ENCODE measurements at regions not wholly inside any gene's neighbourhood (a gene's known extent, or its start where the extent isn't known, plus 50 kb on each side); places are given as distances from the start of the nearest gene placed in this dataset.

DNA sequence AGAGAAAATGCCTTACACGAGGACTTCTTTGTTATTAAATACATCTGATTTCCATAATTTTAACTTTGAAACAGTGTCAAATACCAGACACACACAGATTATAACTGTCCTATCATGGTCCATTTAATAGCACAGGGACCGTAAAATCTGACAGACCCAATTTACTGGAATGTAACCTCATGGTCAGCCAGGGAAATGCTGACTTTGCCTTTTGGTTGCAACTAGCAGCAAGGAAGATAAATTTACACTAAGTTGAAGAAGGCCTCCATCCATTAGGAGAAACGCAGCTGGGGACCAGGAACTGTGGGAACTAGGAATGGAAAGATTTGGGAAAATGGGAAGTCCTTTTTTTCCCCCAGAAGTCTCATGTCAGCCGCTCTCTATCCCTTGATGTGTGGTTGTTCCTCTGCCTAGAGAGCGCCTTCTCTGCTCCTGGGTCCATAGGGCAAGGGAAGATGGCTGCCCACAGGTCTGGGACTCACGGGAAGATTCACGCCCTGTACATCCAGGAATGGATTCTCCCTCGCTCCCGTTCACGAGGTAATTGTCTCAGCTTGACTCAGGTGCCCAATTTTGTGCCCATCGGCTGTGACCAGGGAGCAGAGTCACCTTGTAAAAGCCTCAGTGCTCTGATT is 74.6 kb upstream of the L3MBTL3 start:
- H3K27me3 ChIP-seq = peaks cover 0 to 3% (median 0%) of the 10 kb centered on the region in 4 donors
- intact Hi-C loops (cut with DNase I) = no loop called here
- DNase-seq = no peak

DNA sequence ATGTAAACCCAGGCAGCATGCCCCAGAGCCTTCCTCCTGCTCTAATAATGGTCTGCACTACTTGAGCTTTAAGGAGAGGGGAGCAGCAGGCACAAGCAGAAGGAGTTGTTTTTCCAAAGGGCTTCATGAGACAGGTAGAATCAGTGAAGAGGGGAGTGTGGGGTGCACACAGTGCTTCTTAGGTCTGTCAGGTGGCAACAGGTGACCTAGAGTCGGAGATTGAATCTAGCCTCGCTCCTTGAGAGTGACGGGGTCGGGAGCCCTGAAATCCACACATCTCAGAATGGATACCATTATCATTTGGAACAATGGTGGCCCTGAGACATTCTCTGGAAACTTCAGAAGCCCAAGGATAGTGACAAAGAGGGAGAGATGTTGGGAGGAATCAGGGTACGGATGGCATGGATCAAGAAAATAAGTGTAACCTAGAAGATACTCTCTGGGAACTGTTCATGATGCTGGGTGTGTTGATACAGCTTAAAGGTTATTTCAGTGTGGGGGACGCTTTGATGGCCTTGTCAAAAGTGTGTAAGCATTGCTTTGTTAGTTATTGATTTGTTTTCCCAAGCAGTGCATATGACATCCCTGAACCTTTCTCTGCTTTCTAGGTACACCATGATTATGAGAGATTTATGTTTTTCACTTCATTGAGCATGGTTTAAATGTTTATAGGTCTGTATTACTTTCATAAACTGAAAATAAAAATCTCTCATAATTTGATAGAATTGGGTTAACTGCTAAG is 77.8 kb upstream of the L3MBTL3 start:
- Histone ChIP-seq H3K9me3 (no peaks in the 10 kb centered on the region), H3K4me3 (no peak overlapping the region), H3K4me1 (no peaks in the 10 kb centered on the region), H3K36me3 (no peaks in the 10 kb centered on the region), H3K27me3 (peaks cover 0 to 6% (median 1%) of the 10 kb centered on the region in 4 donors), H3K27ac (no peak overlapping the region)
- WGBS, 2 donors = 54 to 57% methylated on average over 6 of the region's 6 CpGs
- intact Hi-C loops (cut with DNase I) = no loop called here
- no peak for ATAC-seq
- no peak for FAIRE-seq
- no peak for DNase-seq
- TF ChIP-seq, protein P1, sequence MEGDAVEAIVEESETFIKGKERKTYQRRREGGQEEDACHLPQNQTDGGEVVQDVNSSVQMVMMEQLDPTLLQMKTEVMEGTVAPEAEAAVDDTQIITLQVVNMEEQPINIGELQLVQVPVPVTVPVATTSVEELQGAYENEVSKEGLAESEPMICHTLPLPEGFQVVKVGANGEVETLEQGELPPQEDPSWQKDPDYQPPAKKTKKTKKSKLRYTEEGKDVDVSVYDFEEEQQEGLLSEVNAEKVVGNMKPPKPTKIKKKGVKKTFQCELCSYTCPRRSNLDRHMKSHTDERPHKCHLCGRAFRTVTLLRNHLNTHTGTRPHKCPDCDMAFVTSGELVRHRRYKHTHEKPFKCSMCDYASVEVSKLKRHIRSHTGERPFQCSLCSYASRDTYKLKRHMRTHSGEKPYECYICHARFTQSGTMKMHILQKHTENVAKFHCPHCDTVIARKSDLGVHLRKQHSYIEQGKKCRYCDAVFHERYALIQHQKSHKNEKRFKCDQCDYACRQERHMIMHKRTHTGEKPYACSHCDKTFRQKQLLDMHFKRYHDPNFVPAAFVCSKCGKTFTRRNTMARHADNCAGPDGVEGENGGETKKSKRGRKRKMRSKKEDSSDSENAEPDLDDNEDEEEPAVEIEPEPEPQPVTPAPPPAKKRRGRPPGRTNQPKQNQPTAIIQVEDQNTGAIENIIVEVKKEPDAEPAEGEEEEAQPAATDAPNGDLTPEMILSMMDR (IDR thresholded peaks at IDR 0.05) = no peak

More for the DNA sequence above, 74.6 kb upstream of the L3MBTL3 start:
- Histone ChIP-seq H3K4me3 (no peak overlapping the region), H3K27ac (no peak overlapping the region), H3K4me1 (no peaks in the 10 kb centered on the region), H3K9me3 (no peaks in the 10 kb centered on the region), H3K36me3 (no peaks in the 10 kb centered on the region)
- WGBS, 2 donors = 79 to 82% methylated on average over 11 of the region's 11 CpGs
- ATAC-seq (no peak), FAIRE-seq (no peak)
- TF ChIP-seq, protein P1 (IDR thresholded peaks at IDR 0.05) = no peak

- WGBS, 2 donors = 55 to 64% methylated on average over 8 of the region's 8 CpGs
- Histone ChIP-seq H3K36me3 (no peaks in the 10 kb centered on the region), H3K27ac (no peak overlapping the region), H3K27me3 (peaks cover 0 to 6% (median 0%) of the 10 kb centered on the region in 4 donors), H3K4me1 (no peaks in the 10 kb centered on the region), H3K9me3 (no peaks in the 10 kb centered on the region), H3K4me3 (no peak overlapping the region)
- DNase-seq = no peak
- ATAC-seq = no peak
- intact Hi-C loops (cut with DNase I) = no loop called here
- TF ChIP-seq, protein P1 (IDR thresholded peaks at IDR 0.05) = no peak
- FAIRE-seq = no peak
These were observed 77.3 kb upstream of the TMEM244 start for GRCh38 chr6:129938249-129939020.

DNA sequence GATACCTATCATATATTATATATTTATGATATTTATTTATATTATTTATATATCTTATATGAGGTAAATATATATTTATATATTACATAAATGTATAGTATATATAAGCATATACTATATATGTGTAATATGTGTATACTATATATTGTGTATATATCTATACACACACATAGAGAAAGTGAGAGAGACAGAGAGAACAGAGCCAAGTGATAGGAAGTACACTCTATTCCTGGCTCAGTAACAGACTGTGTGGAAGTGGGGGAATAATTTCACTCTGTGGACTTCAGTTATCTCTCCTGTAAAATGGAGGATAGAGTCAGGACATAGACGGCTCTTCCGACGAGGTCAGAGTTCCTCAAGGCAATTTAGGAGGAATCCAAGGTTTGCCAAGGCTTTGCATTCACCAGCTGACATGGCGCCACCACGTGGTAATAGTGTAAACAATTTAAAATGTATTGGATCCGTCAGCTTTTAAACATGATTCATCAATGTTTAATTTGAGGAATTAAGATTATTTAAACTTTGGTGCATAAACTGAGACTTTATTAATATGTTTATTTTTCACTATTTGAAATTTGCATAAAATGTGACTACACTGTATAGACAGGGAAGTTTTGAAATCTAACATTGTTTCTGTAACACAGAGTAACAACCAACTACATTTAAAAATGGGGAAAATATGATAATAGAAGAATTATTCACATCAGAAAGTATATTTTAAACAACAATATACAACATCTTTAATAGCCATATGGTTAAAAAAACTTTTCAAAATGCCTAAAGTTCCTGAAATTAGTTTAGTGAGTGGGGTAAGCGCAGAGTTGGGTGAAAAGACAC is 75.4 kb upstream of the TMEM244 start:
- H3K27ac ChIP-seq = no peak overlapping the region
- intact Hi-C loops (cut with DNase I) = no loop called here
- no peaks in the 10 kb centered on the region for H3K36me3 ChIP-seq
- peaks cover 0 to 6% (median 0%) of the 10 kb centered on the region in 4 donors for H3K27me3 ChIP-seq
- H3K4me1 ChIP-seq = no peaks in the 10 kb centered on the region
- peak; percentile 70 for FAIRE-seq
- H3K9me3 ChIP-seq = no peaks in the 10 kb centered on the region
- H3K4me3 ChIP-seq = no peak overlapping the region
- DNase-seq = peak in 2 of 6 donors; percentile 23 to 31
- TF ChIP-seq, protein P1 (IDR thresholded peaks at IDR 0.05) = peak in 2 of 4 donors; percentile 13 to 22
- ATAC-seq = peak in 3 of 4 donors; percentile 62 to 79 (median 65)
- WGBS, 2 donors = 14 to 15% methylated on average over 7 of the region's 7 CpGs

All from pancreas (tissue), 10 donors.